Liver (tissue), 8 donors: ENCODE measurements at regions not wholly inside any gene's neighbourhood (a gene's known extent, or its start where the extent isn't known, plus 50 kb on each side); places are given as distances from the start of the nearest gene placed in this dataset.
A peak's percentile ranks its signal among the peaks of the same experiment; 100 is the strongest.

Source experiments
- DNase-seq: peaks from one replicate; pipeline ENCODE4 v3.0.0-alpha.2; 2017; ENCODE audit warnings: low spot score
- H3K27ac ChIP-seq, 2 donors: one replicate each; pipeline ENCODE4 v1.7.0; 2013; ENCODE audit warnings: inconsistent platforms in 2 of 2, low read length in 2 of 2, control low read depth in 1 of 2, low read depth in 1 of 2, mild to moderate bottlenecking in 1 of 2
- H3K27me3 ChIP-seq, 4 donors: one replicate each; pipeline versions ENCODE4 v1.6.1 to v1.7.0; 2013; ENCODE audit warnings: low read length in 3 of 4, inconsistent platforms in 1 of 4, mild to moderate bottlenecking in 1 of 4, moderate library complexity in 1 of 4; ENCODE audit not compliant: control insufficient read depth in 4 of 4, insufficient read depth in 4 of 4
- H3K36me3 ChIP-seq, 4 donors: one replicate each; pipeline versions ENCODE4 v1.6.1 to v1.7.0; 2013; ENCODE audit warnings: low read length in 3 of 4, mild to moderate bottlenecking in 3 of 4, low read depth in 1 of 4, moderate library complexity in 1 of 4; ENCODE audit not compliant: control insufficient read depth in 4 of 4, insufficient read depth in 3 of 4
- H3K4me1 ChIP-seq, 4 donors: one replicate each; pipeline versions ENCODE4 v1.6.1 to v1.7.0; 2013; ENCODE audit warnings: low read length in 3 of 4, mild to moderate bottlenecking in 3 of 4, moderate library complexity in 1 of 4; ENCODE audit not compliant: control insufficient read depth in 4 of 4, insufficient read depth in 4 of 4
- H3K4me3 ChIP-seq, 3 donors: one replicate each; pipeline versions ENCODE4 v1.6.1 to v1.7.0; 2013; ENCODE audit warnings: low read length in 3 of 3, control low read depth in 1 of 3, low read depth in 1 of 3, mild to moderate bottlenecking in 1 of 3
- H3K9ac ChIP-seq, 2 donors: one replicate each; pipeline ENCODE4 v1.7.0; 2013; ENCODE audit warnings: low read length in 2 of 2, mild to moderate bottlenecking in 2 of 2, moderate library complexity in 2 of 2, control low read depth in 1 of 2, low read depth in 1 of 2
- H3K9me3 ChIP-seq, 4 donors: one replicate each; pipeline versions ENCODE4 v1.6.1 to v1.7.0; 2013; ENCODE audit warnings: low read length in 3 of 4; ENCODE audit not compliant: control insufficient read depth in 4 of 4
- ATF3 ChIP-seq: IDR thresholded peaks from 2 replicates; pipeline ENCODE4 v1.6.1; 2016; ENCODE audit warnings: antibody characterized with exemption
- CTCF ChIP-seq: fragments of 150-350 bp; IDR thresholded peaks from 2 replicates; pipeline ENCODE4 v1.5.1; 2017; ENCODE audit warnings: improper control_type of control experiment, low read depth, low read length; ENCODE audit not compliant: missing input control
- EGR1 ChIP-seq, 2 donors: IDR thresholded peaks; 2 replicates each; pipeline ENCODE4 v1.6.1; 2016 to 2018; ENCODE audit warnings: antibody characterized with exemption in 2 of 2, low read depth in 2 of 2
- FOXA1 ChIP-seq: IDR thresholded peaks from 2 replicates; pipeline ENCODE4 v1.6.1; 2016; ENCODE audit warnings: antibody characterized with exemption
- FOXA2 ChIP-seq: IDR thresholded peaks from 2 replicates; pipeline ENCODE4 v1.6.1; 2016; ENCODE audit warnings: antibody characterized with exemption
- GABPA ChIP-seq, 2 donors: IDR thresholded peaks in 1 of 2; conservative IDR thresholded peaks in 1 of 2; 2 replicates each; pipeline ENCODE4 v1.6.1; 2016; ENCODE audit warnings: antibody characterized with exemption in 2 of 2, mild to moderate bottlenecking in 1 of 2, moderate library complexity in 1 of 2
- HNF4A ChIP-seq, 2 donors: conservative IDR thresholded peaks; 2 replicates each; pipeline ENCODE4 v1.6.1; 2016; ENCODE audit warnings: antibody characterized with exemption in 2 of 2, mild to moderate bottlenecking in 2 of 2
- HNF4G ChIP-seq: IDR thresholded peaks from 2 replicates; pipeline ENCODE4 v1.6.1; 2016; ENCODE audit warnings: antibody characterized with exemption
- JUND ChIP-seq, 2 donors: IDR thresholded peaks; 2 replicates each; pipeline ENCODE4 v1.6.1; 2016; ENCODE audit warnings: antibody characterized with exemption in 2 of 2
- MAX ChIP-seq: IDR thresholded peaks from 2 replicates; pipeline ENCODE4 v1.6.1; 2016; ENCODE audit warnings: antibody characterized with exemption
- NR2F2 ChIP-seq: IDR thresholded peaks from 2 replicates; pipeline ENCODE4 v1.6.1; 2016; ENCODE audit warnings: antibody characterized with exemption
- RAD21 ChIP-seq, 2 donors: IDR thresholded peaks; 2 replicates each; pipeline ENCODE4 v1.6.1; 2016; ENCODE audit warnings: antibody characterized with exemption in 2 of 2, mild to moderate bottlenecking in 2 of 2
- REST ChIP-seq: IDR thresholded peaks from 2 replicates; pipeline ENCODE4 v1.6.1; 2016; ENCODE audit warnings: antibody characterized with exemption, mild to moderate bottlenecking
- RXRA ChIP-seq, 2 donors: IDR thresholded peaks; 2 replicates each; pipeline ENCODE4 v1.6.1; 2017 to 2018; ENCODE audit warnings: antibody characterized with exemption in 2 of 2, mild to moderate bottlenecking in 1 of 2
- TAF1 ChIP-seq: conservative IDR thresholded peaks from 2 replicates; pipeline ENCODE4 v1.6.1; 2016; ENCODE audit warnings: antibody characterized with exemption, mild to moderate bottlenecking
- YY1 ChIP-seq: IDR thresholded peaks from 2 replicates; pipeline ENCODE4 v1.6.1; 2016; ENCODE audit warnings: antibody characterized with exemption, mild to moderate bottlenecking
- WGBS: extraction: QIAGEN DNeasy Blood & Tissue Kit; methylation state at CpG from one replicate; pipeline ENCODE4 v1.1.7; 2013; 5-methylcytosine and 5-hydroxymethylcytosine counted together
- donor health status: healthy.
- donor health status: healthy.
- donor health status: healthy.
- donor health status: healthy.
- donor health status: healthy.

- TF ChIP-seq REST, result no peak
These were observed 94.0 kb upstream of the ATP8A1 start (continued) for GRCh38 chr4:42750856-42751255.

DNA sequence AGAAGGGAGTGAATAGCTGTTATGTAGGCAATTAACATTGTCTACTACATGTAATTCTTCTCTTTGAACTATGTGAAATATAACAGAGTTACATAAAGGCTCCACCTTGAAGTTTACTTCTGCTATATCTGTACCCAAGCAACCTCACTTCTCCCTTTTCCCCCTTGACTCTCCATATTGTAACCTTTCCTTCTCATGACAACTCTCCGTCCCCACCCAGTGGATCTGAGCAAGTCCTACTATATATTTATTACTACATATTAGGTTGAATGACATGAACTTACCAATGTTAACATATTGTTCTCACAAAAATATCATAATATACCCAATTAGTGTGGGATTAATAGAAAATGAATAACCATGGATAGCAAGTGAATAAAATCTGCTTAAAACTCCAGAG lies 93.2 kb upstream of the ATP8A1 start:
- Histone ChIP-seq H3K27me3 (peaks cover 0 to 7% (median 0%) of the 10 kb centered on the region in 4 donors), H3K9me3 (peaks cover 0 to under 1% (median 0%) of the 10 kb centered on the region in 4 donors), H3K27ac (no peak overlapping the region), H3K36me3 (no peaks in the 10 kb centered on the region), H3K9ac (no peak overlapping the region), H3K4me3 (no peak overlapping the region), H3K4me1 (no peaks in the 10 kb centered on the region)
- DNase-seq, result no peak
- TF ChIP-seq CTCF (peak; percentile 14), RAD21 (IDR thresholded peaks at IDR 0.05) (peak; percentile 61 to 68), ATF3 (no peak), TAF1 (no peak)
- 52% methylated on average over 1 of the region's 1 CpG for WGBS

DNA sequence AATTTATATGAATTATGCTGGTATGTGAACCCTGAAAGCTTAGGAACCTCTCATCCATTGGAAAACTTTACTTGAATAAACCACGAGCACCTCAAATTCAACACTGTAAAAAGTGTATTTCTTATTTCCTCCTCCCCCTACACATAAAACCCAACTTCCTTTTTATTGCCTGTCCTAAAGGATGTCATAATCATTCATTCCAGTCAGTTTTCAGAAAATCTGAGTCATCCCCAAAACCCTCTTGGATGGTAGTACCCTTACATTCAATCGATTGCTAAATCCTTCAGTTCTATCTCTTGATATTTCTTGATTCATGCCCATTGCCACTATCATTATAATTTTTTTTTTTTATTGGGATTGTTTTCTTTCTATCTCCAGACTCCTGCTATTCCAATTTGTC lies 91.1 kb upstream of the ATP8A1 start:
- Histone ChIP-seq H3K9ac (no peak overlapping the region), H3K4me1 (no peaks in the 10 kb centered on the region), H3K27ac (no peak overlapping the region), H3K4me3 (no peak overlapping the region), H3K9me3 (peaks cover 0 to 3% (median 0%) of the 10 kb centered on the region in 4 donors), H3K27me3 (peaks cover 0 to 7% (median 0%) of the 10 kb centered on the region in 4 donors), H3K36me3 (no peaks in the 10 kb centered on the region)
- 82% methylated on average over 2 of the region's 2 CpGs for WGBS
- DNase-seq, result no peak
- TF ChIP-seq JUND (IDR thresholded peaks at IDR 0.05), result no peak
- no peak for TF ChIP-seq EGR1 (IDR thresholded peaks at IDR 0.05; ENCODE audit: low read depth in 2 of 2)
- TF ChIP-seq GABPA (IDR thresholded peaks at IDR 0.05 in 1 of 2, conservative IDR thresholded peaks at IDR 0.05 in 1 of 2), result no peak
- no peak for TF ChIP-seq FOXA2
- no peak for TF ChIP-seq FOXA1
- no peak for TF ChIP-seq MAX
- no peak for TF ChIP-seq CTCF
- no peak for TF ChIP-seq TAF1
- no peak for TF ChIP-seq RXRA (IDR thresholded peaks at IDR 0.05)
- TF ChIP-seq ATF3, result no peak
- TF ChIP-seq NR2F2, result no peak
- TF ChIP-seq HNF4G, result no peak
- TF ChIP-seq REST, result no peak
- no peak for TF ChIP-seq HNF4A (conservative IDR thresholded peaks at IDR 0.05)
- no peak for TF ChIP-seq YY1
